ENCODE measurements at regions not wholly inside any gene's neighbourhood (a gene's known extent, or its start where the extent isn't known, plus 50 kb on each side); places are given as distances from the start of the nearest gene placed in this dataset.
A peak's percentile ranks its signal among the peaks of the same experiment; 100 is the strongest.

DNA sequence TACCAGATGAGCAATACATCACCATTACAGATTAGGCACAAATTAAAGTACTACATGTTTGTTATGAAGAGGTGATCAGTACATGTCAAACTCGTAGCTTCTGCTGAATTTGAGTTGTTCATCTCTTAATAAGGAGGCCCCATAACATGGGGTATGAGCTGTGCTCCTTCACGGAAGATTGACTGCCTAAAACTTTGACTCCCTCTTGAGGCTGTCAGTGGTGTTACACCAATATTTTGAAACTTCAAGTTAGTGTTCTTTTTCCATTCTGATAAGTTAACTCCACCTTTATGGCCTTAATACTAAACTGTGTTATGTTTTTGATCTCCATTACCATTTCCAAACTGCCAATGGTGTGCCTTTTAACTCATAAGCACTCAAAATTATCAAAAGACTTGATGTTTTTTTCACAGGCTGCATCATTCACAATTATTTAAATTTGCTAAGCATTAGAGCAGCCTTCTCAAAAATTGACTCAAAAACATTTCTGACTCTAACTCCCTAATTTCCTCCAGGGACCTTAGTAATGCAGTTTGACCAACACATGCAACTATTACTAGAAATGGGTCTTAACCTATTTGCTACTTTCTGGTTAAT, 1591.5 kb downstream of the PCDH9 start:
- Mint-ChIP-seq H3K4me3 (no peak overlapping the region), H3K27ac (no peak overlapping the region), H3K9me3 (no peaks in the 10 kb centered on the region; a peak in 1 of 5 replicates), H3K36me3 (ENCODE audit: insufficient read depth in 1 of 3, low read depth in 3 of 3) (no peaks in the 10 kb centered on the region), H3K27me3 (ENCODE audit: low read depth) (no peaks in the 10 kb centered on the region), H3K4me1 (no peaks in the 10 kb centered on the region)
- H3K79me2 ChIP-seq (ENCODE audit: insufficient read depth, low read length): no peaks in the 10 kb centered on the region
- H3K14ac ChIP-seq (ENCODE audit: insufficient read depth, low read length): no peak overlapping the region
- H3K79me1 ChIP-seq (ENCODE audit: insufficient read depth, low read depth, low read length, poor library complexity, severe bottlenecking): no peaks in the 10 kb centered on the region
- no CpG with 5 or more reads among the region's 2 CpGs for WGBS (ENCODE audit: extremely low coverage, insufficient read length, low lambda C conversion rate)
- no peak overlapping the region for H3K4ac ChIP-seq (ENCODE audit: low read depth, low read length)
- no peak overlapping the region for H3T11ph ChIP-seq (ENCODE audit: low read length)
- no peak for DNase-seq
- H4K20me1 ChIP-seq (ENCODE audit: control insufficient read depth, insufficient read depth, insufficient read length): no peaks in the 10 kb centered on the region
- no peak overlapping the region for H3K27ac ChIP-seq (ENCODE audit: insufficient read length, low read depth, low read length)
- no peak overlapping the region for H2AFZ ChIP-seq (ENCODE audit: low read length)
- no peak overlapping the region for H2BK15ac ChIP-seq (ENCODE audit: low read depth, low read length)
- H2BK12ac ChIP-seq (ENCODE audit: insufficient read length, low read depth, low read length): no peak overlapping the region
- H3K4me1 ChIP-seq (ENCODE audit: insufficient read depth, low read length): no peaks in the 10 kb centered on the region
- H3K4me2 ChIP-seq (ENCODE audit: insufficient read depth, insufficient read length, low read length): no peak overlapping the region
- H2BK120ac ChIP-seq (ENCODE audit: low read depth, low read length, poor library complexity, severe bottlenecking): no peak overlapping the region
- no peak overlapping the region for H3K56ac ChIP-seq (ENCODE audit: insufficient read length, low read depth, low read length)
- H2BK20ac ChIP-seq (ENCODE audit: low read depth, low read length, poor library complexity, severe bottlenecking): no peak overlapping the region
- no peak overlapping the region for H4K91ac ChIP-seq (ENCODE audit: insufficient read length, low read depth, low read length)
- no peaks in the 10 kb centered on the region for H3K9me3 ChIP-seq (ENCODE audit: control insufficient read depth, low read depth, low read length)
- no peaks in the 10 kb centered on the region; the same call in 1 of the 2 replicates for H3K27me3 ChIP-seq (ENCODE audit: insufficient read depth, low read length)
- H2AK5ac ChIP-seq (ENCODE audit: insufficient read length, low read length): no peak overlapping the region
- H3K23ac ChIP-seq (ENCODE audit: insufficient read length, low read depth, low read length): no peak overlapping the region
- peak; percentile 77 for TF ChIP-seq CTCF (conservative IDR thresholded peaks at IDR 0.05)
- no peak overlapping the region for H2BK5ac ChIP-seq (ENCODE audit: insufficient read length, low read length)
- no peak overlapping the region for H3K9ac ChIP-seq (ENCODE audit: extremely low read depth, insufficient read length, low read length)
- H3K18ac ChIP-seq (ENCODE audit: insufficient read length, low read depth, low read length): no peak overlapping the region
- H4K5ac ChIP-seq (ENCODE audit: insufficient read length, low read depth, low read length): no peak overlapping the region
- no peak overlapping the region for H4K8ac ChIP-seq (replicated peaks; ENCODE audit: insufficient read length, low read depth, low read length)
- no peaks in the 10 kb centered on the region for H3K23me2 ChIP-seq (ENCODE audit: insufficient read length, low read depth, low read length, poor library complexity, severe bottlenecking)
